ENCODE measurements at regions not wholly inside any gene's neighbourhood (a gene's known extent, or its start where the extent isn't known, plus 50 kb on each side); places are given as distances from the start of the nearest gene placed in this dataset.

GRCh38 chr5:90312027-90312426 lies 97.5 kb downstream of the CETN3 start:
- no peak overlapping the region for H3K4me3 ChIP-seq (ENCODE audit: low read depth, low read length)
- no peak for TF ChIP-seq CTCF (conservative IDR thresholded peaks at IDR 0.05; ENCODE audit: low read depth, low read length)
- no peak for DNase-seq (ENCODE audit: low read depth)

- TF ChIP-seq CTCF (conservative IDR thresholded peaks at IDR 0.05; ENCODE audit: low read depth, low read length): no peak
- no peak for DNase-seq (ENCODE audit: low read depth)
- no peak overlapping the region for H3K4me3 ChIP-seq (ENCODE audit: low read depth, low read length)
These were observed 98.2 kb downstream of the CETN3 start for GRCh38 chr5:90311401-90311800.

- DNase-seq (ENCODE audit: low read depth): no peak
- no peak overlapping the region for H3K4me3 ChIP-seq (ENCODE audit: low read depth, low read length)
- TF ChIP-seq CTCF (conservative IDR thresholded peaks at IDR 0.05; ENCODE audit: low read depth, low read length): no peak
These were observed 100.6 kb downstream of the CETN3 start for GRCh38 chr5:90308787-90309585.

- no peak overlapping the region for H3K4me3 ChIP-seq (ENCODE audit: low read depth, low read length)
- no peak for TF ChIP-seq CTCF (conservative IDR thresholded peaks at IDR 0.05; ENCODE audit: low read depth, low read length)
- DNase-seq (ENCODE audit: low read depth): no peak
These were observed 101.8 kb downstream of the CETN3 start for GRCh38 chr5:90307782-90308181.

- no peak for DNase-seq (ENCODE audit: low read depth)
- TF ChIP-seq CTCF (conservative IDR thresholded peaks at IDR 0.05; ENCODE audit: low read depth, low read length): no peak
- H3K4me3 ChIP-seq (ENCODE audit: low read depth, low read length): no peak overlapping the region
These were observed 102.2 kb downstream of the CETN3 start for GRCh38 chr5:90307322-90307721.

GRCh38 chr5:90306613-90307012 lies 102.9 kb downstream of the CETN3 start:
- no peak for DNase-seq (ENCODE audit: low read depth)
- TF ChIP-seq CTCF (conservative IDR thresholded peaks at IDR 0.05; ENCODE audit: low read depth, low read length): no peak
- no peak overlapping the region for H3K4me3 ChIP-seq (ENCODE audit: low read depth, low read length)
